RWPE1 (cell line): ENCODE measurements at regions not wholly inside any gene's neighbourhood (a gene's known extent, or its start where the extent isn't known, plus 50 kb on each side); places are given as distances from the start of the nearest gene placed in this dataset.
A peak's percentile ranks its signal among the peaks of the same experiment; 100 is the strongest.

Experiments used
- CTCF ChIA-PET: fragments of 350-600 bp; sonication (Branson Sonifier 250); formaldehyde crosslinking; extraction: SDS; loops from one replicate; lab custom pipeline; 2021; lab: Yijun Ruan, JAX
- POLR2A ChIA-PET: fragments of 400-600 bp; formaldehyde crosslinking; extraction: SDS; loops from one replicate; lab custom pipeline; 2020; ENCODE audit warnings: antibody characterized with exemption; ENCODE audit not compliant: low non-redundant PET; lab: Yijun Ruan, JAX
- DNase-seq: peaks from one replicate; pipeline ENCODE4 v3.0.0; 2012; ENCODE audit warnings: low spot score
- H3K27ac ChIP-seq: fragments of 450-650 bp; 2 replicates; pipeline ENCODE4 v1.5.1; 2017
- TF ChIP-seq, protein P1 (sequence below): fragments of 450-650 bp; conservative IDR thresholded peaks from 2 replicates; pipeline ENCODE4 v1.5.1; 2017; ENCODE audit warnings: low read depth, mild to moderate bottlenecking

DNA sequence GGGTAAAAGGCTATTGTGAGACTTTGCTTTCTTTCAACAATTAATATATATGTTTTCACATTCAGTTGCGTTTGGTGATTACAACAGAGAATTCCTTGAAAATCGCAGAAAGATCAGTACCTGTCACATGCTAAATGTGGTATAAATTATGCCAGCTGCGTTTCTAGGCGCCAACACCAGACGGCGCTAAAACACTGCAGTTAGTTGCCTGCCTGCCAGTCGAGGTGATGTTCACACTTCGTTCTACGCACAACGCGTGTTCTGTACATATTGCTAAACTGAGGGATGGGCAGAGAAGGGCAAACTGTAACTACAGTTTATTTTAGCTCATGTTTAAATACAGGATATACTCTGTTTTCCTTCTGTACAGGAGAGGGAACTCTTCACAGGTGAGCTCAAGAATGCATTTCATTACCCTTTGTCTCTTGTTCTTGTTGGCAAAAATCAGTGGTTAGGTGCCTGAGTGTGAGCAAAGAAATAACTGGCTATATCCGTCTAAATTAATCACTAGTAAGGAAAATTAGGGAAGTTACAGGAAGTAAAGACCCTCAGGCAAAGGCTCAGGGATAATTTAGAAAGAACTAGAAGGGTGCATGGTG lies 100.1 kb upstream of the RGS17 start:
- TF ChIP-seq, protein P1, sequence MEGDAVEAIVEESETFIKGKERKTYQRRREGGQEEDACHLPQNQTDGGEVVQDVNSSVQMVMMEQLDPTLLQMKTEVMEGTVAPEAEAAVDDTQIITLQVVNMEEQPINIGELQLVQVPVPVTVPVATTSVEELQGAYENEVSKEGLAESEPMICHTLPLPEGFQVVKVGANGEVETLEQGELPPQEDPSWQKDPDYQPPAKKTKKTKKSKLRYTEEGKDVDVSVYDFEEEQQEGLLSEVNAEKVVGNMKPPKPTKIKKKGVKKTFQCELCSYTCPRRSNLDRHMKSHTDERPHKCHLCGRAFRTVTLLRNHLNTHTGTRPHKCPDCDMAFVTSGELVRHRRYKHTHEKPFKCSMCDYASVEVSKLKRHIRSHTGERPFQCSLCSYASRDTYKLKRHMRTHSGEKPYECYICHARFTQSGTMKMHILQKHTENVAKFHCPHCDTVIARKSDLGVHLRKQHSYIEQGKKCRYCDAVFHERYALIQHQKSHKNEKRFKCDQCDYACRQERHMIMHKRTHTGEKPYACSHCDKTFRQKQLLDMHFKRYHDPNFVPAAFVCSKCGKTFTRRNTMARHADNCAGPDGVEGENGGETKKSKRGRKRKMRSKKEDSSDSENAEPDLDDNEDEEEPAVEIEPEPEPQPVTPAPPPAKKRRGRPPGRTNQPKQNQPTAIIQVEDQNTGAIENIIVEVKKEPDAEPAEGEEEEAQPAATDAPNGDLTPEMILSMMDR: peak; percentile 97
- H3K27ac ChIP-seq: no peak overlapping the region
- POLR2A ChIA-PET: no interaction called here
- CTCF ChIA-PET: interaction anchor here (0.6 to 1.7 kb wide), 12 partner anchors 10 to 1227 kb away, joined by 3 to 12 read pairs (median 4); no protein-coding TSS in a partner anchor
- DNase-seq: peak; percentile 46

DNA sequence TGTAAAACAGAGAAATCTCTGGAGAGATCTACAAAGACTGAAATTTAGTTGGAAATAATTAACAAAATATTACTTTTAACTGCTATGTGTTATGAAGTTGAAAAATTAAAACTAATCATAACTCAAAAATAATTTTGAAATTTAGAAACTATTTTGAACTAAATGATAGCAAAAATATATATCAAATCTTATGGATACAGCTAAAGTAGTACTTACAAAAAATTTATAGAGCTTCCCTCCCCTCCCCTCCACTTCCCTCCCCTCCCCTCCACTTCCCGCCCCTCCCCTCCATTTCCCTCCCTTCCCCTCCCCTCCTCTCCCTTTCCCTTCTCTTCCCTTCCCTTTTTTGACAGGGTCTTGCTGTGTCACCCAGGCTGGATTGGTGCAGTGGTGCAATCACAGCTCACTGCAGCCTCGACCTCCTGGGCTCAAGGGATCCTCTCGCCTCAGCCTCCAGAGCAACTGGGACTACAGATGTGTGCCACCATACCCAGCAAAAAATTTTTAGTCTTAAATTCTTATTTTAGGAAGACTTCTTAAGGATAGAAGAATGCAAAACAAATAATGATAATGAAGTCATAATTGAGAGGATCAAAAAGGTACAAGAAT lies 87.2 kb upstream of the RGS17 start:
- TF ChIP-seq, protein P1: no peak
- ChIA-PET POLR2A (no interaction called here), CTCF (interaction anchor here (0.8 kb wide), 1 partner anchor 47 kb away, joined by 4 read pairs; no protein-coding TSS in a partner anchor)
- no peak for DNase-seq
- no peak overlapping the region for H3K27ac ChIP-seq

GRCh38 chr6:153216789-153217188 lies 85.7 kb upstream of the RGS17 start:
- POLR2A ChIA-PET: no interaction called here
- TF ChIP-seq, protein P1: no peak
- no peak for DNase-seq
- H3K27ac ChIP-seq: no peak overlapping the region
- CTCF ChIA-PET: no interaction called here

DNA sequence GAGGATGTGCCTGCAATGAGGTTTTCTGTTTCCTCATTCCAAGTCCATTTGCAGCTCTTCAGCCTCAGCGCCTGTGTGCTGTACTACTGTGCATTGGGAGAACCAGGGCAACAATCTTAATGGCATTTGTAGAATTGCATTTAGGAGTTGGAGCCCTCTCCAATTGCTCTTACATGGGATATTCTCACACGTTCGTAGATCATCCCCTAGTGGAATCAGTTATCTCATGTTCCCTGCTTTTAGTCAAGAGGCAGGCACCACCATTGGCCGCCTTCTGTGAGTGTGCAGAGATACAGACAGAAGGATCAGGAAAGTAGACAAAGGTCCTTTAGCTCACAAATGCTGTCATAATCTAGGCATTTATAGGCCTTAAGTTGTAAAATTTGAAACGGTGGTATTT lies 84.2 kb upstream of the RGS17 start:
- H3K27ac ChIP-seq: no peak overlapping the region
- no peak for DNase-seq
- ChIA-PET POLR2A (no interaction called here), CTCF (interaction anchor here (0.6 to 0.7 kb wide), 3 partner anchors 16 to 190 kb away, joined by 3 read pairs; no protein-coding TSS in a partner anchor)
- TF ChIP-seq, protein P1: no peak

- DNase-seq: no peak
- POLR2A ChIA-PET: no interaction called here
- CTCF ChIA-PET: interaction anchor here (0.6 kb wide), 1 partner anchor 17 kb away, joined by 3 read pairs; no protein-coding TSS in a partner anchor
- TF ChIP-seq, protein P1: no peak
- H3K27ac ChIP-seq: no peak overlapping the region
Measured at GRCh38 chr6:153214436-153214835, 83.4 kb upstream of the RGS17 start.

DNA sequence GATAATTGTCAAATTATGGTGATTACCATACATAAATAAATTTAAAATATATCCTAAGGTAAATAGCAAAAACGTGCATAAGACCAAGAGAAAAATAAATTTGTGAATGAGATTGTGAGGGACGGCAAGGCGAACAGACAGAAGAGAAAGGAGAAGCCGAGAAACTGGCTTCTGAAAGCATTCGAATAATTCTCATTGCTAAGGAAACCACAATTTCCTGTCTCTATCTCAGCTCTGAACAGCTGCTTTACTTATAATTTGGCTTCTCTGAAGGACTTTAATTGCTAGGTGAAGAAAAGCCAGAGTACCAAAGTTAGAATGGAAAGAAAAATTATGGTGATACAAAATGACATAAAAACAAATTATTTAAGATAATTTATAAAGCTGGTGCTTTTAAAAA lies 79.0 kb upstream of the RGS17 start:
- no peak for DNase-seq

More for the DNA sequence above, 79.0 kb upstream of the RGS17 start:
- no peak overlapping the region for H3K27ac ChIP-seq
- CTCF ChIA-PET: no interaction called here
- POLR2A ChIA-PET: no interaction called here
- TF ChIP-seq, protein P1: no peak
